NCI-H2081 treated with DMSO at 0.1 percent for 48 hours (cell line): ENCODE measurements at regions not wholly inside any gene's neighbourhood (a gene's known extent, or its start where the extent isn't known, plus 50 kb on each side); places are given as distances from the start of the nearest gene placed in this dataset.

Source experiments
- DNase-seq: peaks from one replicate; lab custom pipeline; 2025; lab: John Stamatoyannopoulos, UW

DNA sequence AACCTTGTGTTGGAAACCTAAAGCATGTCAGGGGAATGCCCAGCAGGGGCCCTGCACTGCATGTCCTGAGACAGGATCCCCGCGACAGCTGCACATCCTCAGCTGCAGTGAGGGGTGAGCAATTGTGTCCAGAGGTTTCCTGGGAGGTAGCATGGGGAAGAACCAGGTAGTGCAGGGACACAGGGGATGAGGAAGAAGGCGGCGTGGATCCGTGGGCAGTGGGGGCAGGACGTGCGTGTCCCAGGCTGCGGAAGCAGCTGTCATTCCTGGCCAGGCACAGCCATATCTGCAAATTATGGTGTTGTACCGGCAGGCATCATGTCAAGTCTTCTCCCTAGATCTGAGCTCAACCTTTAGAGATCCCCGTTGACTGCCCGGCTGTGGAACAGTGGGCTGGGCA, 238.2 kb upstream of the MYT1L start:
- DNase-seq: no peak

DNA sequence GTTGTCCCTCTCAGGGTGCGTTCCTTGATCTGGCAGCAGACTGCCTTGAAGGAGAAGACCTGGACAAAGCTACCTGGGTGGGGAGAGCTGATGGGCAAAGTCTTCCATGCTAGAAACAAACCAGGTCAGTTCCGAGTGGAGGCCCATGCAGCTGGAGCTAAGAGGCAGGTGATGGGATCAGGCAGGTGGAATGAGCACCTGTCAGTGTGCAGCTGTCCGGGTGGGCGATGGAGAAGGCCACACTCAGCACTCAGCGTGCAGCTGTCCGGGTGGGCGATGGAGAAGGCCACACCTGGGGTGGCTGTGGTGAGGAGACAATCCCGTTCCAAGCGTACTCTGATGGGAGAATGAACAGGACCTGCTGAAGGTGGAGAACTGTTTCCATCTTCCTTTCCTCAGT, 237.3 kb upstream of the MYT1L start:
- no peak for DNase-seq

DNA sequence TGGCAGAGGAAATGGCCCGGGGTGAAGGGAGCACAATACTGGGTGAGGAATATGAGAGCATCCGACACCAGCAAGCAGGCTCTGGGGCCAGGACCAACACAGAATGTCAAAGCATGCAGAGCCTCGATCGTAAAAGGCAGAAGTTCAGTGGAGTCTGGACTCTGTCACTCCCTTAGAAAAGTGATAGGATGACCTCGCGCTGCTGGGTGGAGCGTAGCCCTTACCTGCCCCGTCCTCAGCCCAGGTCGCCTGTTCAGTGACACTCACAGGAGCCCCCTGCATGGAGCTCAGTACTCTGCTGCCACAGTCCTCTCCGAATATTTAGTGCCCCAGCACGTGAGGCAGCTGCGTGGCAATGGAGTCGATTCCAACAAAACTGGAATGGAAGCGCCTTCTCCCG, 236.7 kb upstream of the MYT1L start:
- DNase-seq: no peak

DNA sequence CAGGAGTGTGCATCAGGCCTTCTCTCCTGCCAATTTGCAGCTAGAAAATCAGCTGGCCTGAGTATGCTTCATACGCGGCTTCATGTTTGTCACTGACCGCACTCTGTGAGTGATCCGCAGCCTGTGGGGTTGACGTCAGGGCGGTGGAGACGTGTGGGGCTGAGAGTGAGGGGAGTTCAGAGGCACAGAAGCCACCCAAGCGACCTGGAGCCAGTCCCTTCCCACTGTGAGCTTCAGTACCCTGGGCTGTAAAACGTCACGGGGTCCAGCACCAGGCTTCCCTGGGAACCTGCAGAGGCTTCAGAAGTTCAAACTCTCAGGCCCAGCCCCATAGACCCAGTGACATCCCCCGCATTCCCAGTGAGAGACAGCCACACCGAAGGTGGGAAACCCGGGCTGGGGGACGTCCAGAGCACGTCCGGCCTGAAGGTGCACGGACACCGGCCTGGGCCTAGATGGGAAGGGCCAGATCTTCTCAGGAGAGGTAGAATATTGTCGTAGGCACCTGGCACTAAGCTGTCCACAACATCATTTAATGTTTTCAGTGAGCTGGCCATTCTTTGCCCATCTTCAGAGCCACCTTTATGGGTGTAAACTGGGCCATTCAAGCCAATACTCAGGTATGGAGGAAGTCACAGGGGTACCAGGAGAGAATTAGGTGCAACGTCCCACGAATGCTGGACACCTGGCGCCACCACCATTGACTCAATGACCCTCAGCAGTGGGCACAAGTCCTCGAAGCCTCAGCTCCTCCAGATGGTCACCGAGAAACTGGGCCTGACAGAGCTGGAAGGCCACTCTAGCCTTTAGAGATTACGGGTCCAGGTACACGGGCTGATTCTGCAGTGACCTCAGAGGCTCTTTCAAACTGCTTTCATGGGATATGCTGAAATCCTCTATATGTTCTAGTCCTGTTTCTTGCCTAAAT, 235.6 kb upstream of the MYT1L start:
- DNase-seq: no peak

DNA sequence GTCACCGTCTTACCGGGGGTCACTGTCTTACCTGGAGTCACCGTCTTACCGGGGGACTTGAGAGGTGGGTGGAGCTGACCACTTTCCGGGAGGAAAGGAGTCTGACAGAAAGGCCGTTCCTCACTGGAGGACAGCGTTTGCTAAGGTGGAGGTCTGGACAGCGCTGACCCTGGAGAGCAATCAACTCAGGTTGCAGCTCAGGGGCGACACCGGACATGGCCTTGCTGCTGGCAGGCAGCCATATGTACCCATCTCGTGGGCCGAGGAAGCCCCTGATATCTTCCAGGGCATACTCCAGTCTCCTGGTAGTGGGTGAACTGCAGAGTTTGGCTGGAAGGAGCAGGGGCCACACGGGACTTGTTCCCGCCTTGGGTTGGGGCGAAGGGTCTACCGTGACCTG, 234.6 kb upstream of the MYT1L start:
- no peak for DNase-seq

DNA sequence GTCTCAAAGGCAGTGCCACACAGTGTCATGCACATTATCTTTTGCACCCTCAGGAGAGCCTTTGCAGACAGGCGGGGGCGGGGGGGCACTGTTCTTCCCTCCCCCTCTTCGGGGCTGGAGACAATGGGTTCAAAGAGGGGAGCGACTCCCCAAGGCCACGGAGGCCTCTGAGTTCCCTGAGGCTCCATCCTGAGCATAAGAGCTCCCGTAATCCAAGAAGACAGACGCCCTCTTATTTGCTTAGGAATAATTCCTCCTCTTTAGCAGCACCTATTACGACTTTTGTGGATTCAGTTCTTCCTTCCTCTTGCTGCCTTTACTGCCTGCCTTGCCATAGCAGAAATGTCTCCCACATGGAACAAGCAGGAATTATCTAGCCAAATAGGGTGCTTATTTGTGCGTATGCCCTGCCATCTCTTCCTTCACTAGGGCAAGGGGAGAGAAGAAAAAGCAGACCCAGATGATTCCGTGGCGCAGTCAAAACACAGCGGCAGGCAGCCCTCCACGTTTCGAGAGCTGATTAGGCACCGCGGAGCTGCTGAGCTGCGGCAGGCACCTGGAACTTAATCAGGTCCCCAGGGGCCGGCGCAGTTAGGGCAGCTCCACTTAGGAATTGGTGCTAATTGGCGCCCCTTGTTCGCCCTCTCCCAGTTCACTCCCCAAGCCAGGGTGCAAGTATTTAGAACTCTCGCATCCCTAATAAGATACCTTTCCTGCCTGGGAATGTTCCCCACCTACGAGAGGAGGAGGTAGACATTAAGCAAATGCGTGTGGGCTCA, 233.4 kb upstream of the MYT1L start:
- no peak for DNase-seq

DNA sequence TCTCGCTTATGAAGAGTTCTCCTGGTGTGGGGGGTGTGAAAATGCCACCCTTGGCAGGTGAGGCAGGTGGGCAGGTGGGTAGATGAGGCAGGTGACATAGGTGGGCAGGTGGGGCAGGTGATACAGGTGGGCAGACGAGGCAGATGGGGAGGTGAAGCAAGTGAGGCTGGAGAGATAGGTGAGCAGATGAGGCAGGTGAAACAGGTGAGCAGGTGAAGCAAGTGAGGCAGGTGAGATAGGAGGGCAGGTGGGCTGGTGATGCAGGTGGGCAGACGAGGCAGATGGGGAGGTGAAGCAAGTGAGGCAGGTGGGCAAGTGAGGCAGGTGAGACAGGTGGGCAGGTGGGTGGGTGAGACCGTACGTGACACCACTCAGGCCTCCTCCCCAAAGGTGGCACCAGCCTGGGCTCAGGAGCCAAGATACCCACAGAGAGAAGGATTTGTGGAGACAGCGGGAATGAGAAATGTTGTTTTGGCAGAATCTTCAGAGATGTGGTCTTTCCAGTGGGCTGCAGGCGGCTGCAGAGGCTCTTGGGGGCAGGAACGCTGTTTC, 232.3 kb upstream of the MYT1L start:
- no peak for DNase-seq

DNA sequence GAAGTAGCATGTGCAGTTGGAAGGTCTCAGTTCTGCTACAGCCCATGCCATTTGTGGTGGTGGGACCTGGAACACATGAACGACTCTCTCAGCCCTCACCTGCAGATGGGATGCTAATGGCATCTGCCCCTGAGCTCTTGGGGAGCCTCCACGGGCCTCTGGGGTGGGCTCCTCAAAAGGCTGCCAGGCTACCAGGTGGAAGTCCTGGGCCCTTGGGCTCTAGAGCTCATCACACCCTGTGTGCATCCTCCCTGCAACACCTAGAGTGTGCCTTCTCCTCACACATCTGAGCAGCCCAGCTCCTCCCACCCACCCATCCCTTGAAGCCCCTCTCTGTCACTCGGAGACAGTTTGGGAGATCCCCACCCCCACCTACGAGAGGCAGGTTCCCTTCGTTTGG, 231.8 kb upstream of the MYT1L start:
- DNase-seq: no peak

DNA sequence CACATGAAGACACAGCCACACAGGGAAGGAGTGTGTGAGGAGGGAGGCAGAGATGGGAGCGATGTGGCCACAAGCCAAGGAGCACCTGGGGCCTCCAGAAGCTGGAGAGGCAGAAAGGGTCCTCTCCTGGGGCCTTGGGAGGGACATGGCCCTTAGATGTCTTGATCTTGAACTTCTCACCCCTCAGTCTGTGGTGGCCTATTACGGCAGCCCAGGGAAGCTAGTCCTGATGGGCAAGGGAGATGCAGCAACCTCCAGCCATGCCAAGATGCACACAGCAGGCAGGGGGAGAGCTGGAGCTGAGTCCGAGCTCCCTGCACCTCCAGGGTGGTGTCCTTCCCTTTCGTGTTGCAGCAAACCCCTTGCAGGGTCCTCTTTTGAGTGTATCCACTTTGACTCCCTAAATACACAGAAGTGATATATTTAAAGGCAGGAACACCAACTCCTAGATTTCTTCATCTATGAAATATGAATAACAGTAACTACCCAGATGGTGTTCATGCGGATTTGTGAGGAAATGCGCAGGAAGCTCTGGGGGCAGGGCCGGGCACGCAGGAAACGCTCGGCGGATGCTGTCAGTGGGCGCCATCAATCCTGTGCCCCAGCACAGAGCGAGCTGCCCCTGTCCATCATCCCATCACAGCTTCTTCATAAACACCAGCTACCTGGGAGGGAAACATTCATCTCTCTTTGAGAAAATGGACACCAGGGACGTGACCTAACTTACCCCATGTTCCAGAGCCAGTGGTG, 230.4 kb upstream of the MYT1L start:
- DNase-seq: no peak

DNA sequence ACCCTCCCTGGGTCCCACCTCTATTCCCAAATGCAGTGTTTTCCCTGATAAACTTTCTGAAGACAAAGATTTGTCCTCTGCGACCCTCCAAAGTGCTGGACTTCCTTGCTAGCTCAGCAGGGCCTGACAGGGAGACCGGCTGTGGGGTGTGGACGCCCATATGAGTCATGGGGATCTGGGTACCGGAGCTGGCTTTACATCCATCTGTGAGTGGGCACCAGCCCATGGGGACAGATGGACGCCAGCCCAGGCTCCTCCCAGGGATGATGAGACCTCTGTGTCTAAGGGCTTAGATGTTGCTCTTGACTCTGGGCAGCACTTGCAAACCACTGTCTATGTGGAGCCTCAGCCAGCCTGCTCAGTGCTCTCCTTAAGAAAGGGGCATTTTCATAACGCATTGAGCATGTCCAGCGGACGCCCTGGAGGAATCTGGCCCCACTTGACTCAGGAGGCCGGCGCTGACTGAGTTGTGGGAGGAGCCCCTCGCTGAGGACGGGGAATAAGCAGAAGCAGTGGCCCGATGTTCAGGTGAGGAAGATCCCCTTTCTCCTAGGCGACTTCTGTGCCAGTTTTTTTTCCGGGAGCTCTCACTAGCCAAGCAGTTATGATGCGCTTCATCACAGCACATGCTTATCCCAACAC, 229.4 kb upstream of the MYT1L start:
- no peak for DNase-seq

DNA sequence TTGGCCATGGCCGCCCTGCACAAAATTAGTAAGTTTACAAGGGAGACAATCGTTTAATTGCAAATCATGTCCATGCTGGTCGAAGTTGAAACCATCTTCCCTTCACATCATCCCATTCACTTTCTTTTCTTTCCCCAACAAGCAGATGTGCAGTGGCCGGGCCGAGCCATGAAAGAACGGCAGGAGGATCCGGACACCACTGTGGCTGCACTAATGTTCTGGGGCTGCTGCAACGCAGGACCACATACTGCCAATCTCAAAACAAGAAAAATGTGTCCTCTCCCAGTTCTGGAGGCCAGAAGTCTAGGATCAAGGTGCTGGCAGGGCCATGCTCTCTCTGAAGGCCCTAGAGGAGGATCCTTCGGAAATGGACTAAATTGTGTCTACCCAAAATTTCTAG, 227.4 kb upstream of the MYT1L start:
- no peak for DNase-seq

DNA sequence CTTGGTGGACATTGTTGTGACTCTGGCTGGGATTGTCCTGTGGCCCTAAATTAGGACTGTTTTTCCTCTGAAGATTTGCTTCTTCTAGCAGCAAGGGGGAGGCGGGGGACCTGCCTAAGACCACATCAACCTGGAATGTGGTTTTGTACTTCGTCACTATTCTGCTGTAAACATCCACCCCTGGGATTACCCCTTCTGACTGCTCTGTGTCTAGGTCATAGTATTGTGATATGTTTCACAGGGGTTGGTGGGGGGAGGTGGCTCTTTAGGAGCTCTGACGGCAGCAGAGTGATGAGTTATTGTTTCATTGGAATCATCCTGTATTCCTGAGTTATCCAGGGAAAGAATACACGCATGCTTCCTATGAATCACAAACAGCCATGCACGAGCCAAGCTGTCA, 226.4 kb upstream of the MYT1L start:
- DNase-seq: no peak

DNA sequence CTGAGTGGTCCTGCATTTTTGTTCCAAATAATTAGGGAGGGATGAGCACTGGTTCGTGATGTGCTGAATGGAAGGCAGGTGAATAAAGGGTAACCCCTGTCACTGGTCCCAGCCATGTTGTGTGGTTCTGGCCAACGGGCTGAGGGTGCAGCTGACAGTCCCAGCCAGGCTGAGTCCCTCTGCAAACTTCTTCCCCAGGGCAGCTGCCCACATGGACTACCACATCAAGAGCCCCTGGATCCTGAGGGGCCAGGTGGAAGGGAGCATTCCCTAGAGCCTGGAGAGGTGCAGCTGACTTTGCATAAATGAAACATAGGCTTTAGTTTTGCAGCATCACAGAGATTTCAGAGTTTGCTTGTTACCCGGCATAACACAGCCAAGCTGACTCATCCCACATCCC, 219.8 kb upstream of the MYT1L start:
- DNase-seq: no peak

DNA sequence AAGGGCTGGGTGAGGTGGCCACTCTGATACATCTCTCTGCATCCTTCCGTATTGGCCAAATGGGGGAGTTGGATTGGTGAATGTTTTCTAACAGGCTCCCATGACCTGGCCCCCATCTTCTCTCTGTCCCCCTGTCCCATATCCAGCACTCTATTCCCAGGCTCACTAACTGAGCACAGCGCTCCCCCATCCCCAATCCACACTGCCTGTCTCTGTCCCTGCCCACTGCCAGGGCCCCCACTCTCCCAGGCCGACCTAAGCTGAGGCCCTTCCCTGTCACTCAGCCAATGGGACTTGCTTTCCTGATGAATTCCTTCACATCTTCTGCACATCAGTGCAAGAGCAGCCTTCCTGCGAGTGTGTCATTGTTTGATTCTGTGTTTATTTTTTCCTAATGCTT, 216.8 kb upstream of the MYT1L start:
- no peak for DNase-seq

DNA sequence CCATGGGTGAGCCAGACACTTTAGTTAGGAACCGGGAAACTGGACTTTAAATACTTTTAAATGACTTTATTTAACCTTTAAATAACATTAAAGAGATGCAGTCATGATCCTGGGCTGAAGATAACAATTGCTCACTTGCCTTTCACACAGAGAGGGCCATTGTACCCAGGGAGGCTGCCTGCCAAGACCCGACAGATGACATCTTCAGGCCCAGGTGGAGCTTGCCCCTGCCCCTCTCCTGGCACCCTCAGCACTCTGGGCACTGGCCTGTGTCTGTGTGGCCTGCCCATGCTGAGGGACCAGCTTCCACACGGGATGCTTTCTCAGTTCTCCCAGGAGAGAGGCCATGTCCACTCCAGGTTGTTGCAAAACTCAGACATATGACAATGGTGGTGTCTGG, 216.4 kb upstream of the MYT1L start:
- no peak for DNase-seq

DNA sequence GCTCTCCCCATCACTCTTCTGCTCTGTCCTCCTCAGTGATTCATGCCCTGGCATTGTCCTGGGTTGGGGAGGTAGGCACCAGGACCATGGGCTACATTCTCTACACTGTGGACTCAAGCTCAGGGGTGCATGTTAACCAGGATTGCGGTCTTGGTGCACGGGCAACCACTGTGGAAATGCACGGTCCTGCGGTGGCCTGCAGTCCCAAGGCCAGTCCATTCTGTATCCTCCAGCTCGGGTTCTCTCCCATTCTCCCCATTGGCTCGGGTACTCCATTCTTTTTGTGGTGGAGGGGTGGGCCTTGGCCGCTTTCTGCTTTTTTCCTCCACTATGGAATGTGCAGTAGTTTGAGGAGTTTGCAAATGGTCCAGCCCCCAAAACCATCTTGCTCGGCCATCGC, 215.0 kb upstream of the MYT1L start:
- DNase-seq: no peak

DNA sequence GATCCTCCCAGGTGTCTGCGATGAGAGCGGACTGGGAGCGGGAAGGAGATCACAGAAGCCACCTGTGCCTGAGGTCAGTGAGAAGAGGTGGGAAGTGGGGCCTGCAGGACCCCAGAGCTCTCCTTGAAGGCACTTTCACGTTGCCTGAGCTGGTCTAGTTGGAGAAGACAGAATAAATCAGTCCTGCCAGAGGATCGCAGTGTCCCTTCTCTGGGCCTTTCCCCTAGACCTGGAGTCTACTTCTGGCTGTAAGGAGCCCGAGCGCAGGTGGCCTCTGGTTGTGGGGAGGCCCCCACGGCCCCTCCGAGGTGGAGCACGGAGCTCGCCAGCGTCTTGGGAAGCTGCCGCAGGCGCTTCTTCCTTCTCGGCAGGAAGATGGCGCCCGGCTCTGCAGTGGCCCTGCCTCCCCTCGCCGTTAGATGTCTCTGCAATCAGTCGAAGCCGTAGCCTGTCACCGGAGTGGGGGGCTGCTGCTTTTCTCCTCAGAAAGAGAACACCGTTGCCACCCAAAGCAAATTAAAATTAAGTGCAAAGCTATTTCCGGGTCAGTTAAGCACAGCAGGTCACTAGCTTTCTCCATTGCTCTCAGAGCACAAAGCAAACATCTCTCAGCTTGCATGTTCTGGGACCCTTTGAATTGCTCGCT, 212.0 kb upstream of the MYT1L start:
- peak; percentile 89 for DNase-seq

DNA sequence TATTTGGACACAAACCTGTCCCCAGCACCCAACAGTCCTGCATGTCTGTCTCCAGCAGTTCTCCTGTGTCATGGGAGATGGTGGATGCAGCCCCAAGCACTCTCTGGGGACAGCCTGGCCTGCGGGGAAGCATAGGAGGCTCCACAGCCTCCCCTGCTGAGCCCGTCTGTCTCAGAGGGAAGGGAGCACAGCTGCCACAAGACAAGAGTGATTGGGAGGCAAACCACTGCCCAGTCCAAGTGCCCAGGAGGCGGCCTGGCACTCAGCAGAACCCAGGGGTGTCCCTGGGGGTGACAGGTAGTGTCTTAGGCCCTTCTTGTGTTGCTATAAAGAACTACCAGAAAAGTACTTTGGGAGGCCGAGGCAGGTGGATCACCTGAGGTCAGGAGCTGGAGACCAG, 211.2 kb upstream of the MYT1L start:
- no peak for DNase-seq

DNA sequence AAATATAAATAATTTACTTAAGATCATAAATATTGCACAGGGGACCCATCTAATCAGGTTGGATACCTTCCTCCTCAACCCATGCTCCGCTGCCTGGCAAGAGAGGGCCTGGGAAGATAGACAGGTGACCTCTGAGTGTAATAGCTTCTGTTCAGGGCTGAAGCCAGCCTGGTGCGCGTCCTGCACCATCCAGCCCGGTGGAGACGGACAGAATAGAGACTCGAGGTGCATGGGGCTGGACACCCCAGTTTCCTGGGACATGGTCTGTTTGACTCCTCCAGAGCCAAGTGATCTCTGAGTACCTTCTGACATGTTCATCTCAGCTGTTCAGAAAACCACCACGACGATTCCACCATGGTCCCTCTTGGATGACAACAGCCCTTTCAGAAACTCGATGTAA, 209.3 kb upstream of the MYT1L start:
- no peak for DNase-seq

DNA sequence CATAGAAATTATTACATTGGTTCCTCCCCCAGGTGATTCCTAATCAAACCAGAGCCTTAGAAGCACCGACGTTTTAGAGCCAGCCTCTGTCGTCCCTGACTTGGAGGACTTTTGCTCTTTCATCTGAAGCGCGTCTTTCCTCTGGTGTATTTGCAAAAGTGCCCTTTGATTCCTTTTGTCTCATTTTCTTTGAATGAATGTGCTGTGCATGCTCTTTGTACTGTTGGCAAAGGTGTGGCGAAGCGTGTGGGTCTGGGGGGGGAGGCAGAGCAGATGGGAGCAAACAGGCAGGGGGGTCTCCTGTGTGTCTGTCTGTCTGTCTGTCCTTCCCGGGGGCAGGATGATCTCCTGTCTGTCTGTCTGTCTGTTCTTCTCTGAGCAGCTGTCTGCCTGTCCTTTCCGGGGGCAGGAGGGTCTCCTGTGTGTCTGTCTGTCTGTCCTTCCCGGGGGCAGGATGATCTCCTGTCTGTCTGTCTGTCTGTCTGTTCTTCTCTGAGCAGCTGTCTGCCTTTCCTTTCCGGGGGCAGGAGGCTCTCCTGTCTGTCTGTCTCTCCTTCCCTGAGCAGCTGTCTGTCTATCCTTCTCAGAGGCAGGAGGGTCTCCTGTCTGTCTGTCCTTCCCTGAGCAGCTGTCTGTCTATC, 205.5 kb upstream of the MYT1L start:
- DNase-seq: no peak

DNA sequence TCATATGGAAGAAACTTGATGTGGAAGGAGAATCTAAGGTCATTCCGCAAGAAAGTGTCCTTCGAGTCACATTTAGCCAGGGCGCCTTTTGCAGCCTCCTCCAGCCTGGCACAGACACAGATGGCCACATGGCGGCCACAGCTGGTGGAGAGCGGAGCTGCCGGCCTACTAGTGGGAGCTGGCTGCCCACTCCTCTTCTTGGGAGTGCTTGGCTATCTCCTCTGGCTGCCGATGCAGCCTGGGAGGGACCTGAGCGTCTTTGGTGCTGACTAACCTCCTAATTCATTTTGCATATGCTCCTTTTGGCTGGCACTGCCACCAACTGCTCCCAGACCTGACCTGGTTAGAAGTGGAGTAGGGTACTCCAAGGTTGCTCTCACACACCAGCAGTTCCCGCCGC, 199.3 kb upstream of the MYT1L start:
- no peak for DNase-seq
